HuH-7 (cell line): ENCODE measurements at regions not wholly inside any gene's neighbourhood (a gene's known extent, or its start where the extent isn't known, plus 50 kb on each side); places are given as distances from the start of the nearest gene placed in this dataset.

Experiments
- DNase-seq: peaks from one replicate; pipeline ENCODE4 v3.0.0; 2011; ENCODE audit warnings: low spot score

GRCh38 chr9:12874395-12874794 is 99.6 kb downstream of the LURAP1L start:
- DNase-seq: no peak

- no peak for DNase-seq
Observed at GRCh38 chr9:12875191-12875590, 100.4 kb downstream of the LURAP1L start.

- DNase-seq: no peak
Observed at GRCh38 chr9:12876872-12877271, 102.1 kb downstream of the LURAP1L start.

DNA sequence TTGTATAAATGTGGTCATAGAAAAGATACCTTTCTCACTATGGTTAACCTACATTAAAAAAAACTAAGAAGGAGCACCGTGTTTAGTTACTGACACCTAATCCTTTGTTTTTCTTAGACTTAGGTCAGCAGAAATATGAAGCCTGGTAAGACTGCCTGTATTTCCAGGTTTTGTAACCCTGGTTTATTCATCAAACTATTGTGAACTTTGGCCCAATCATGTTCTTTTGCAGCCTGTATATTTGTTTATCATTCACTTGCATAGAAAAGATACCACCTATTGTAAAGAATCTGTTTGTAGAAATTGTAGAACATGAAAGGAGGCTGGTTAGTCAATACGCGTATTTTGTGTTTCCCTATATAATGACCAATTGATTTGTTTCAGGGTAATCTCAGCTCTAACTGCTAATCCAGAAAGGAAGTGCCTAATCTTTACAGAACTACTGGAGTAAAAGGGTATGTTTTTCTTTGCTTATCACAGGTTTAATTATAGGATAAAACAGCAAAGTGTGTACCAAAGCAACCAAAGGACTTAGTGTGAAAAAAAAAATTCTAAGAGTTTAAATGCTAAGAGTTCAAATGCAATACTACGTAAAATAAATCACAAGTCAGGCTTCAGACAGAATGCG is 103.6 kb downstream of the LURAP1L start:
- DNase-seq: no peak

- no peak for DNase-seq
Observed at GRCh38 chr9:12879961-12880360, 105.1 kb downstream of the LURAP1L start.

DNA sequence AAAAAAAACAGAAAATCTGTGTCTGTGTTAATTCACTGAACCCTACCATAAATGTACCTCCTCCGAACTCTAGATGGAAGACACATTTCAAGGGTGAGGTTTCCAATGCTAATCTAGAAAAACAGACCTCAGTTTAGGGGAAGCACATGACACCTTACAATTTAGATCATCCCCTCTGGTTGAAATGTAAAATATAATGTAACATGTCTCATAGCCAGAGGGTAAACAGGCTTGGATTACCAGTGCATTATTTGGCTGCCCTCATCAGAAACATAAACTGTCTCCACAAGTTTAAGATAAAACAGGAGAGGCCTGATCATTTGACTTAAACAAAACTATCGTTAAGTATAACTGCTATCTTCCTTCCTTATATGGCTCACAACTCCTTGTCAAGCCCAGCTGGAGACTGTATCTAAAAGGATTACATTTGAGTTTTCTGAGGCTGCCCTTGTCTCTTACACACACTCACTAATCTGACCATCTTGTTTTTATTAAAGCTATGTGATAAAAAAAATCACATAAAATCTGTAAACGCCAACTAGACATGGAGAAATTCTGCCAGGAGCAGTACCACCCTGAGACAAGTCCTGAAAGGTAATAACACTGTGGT is 105.7 kb downstream of the LURAP1L start:
- no peak for DNase-seq

- no peak for DNase-seq
Observed at GRCh38 chr9:12882430-12882829, 107.6 kb downstream of the LURAP1L start.

- no peak for DNase-seq
Observed at GRCh38 chr9:12884736-12885395, 110.0 kb downstream of the LURAP1L start.

DNA sequence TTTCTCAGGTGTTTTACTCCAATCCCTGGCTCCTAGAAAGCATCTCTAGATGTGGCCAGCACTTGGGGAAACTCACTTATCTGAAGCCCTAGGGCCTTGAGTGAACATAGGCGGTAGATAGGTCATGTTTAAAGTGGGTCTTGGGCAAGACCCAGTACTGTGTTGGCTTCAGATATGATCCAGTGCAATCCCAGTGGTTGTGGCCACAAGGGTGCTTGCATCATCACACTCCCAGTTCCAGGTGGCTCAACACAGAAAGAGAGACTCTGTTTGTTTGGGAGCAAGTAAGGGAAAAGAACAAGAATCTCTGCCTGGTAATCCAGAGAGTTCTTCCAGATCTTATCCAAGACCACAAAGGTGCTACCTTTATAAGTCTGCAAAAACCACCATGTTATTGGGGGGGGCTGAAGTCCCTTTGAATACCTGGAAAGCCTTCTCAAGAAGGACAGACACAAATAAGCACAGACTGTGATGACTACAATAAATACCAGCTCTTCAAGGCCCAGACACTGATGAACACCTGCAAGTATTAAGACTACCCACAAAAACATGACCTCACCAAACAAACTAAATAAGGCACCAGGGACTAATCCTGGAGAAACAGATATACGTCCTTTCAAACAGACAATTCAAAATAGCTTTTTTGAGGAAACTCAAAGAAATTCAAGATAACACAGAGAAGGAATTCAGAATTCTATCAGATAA is 114.7 kb downstream of the LURAP1L start:
- DNase-seq: no peak

DNA sequence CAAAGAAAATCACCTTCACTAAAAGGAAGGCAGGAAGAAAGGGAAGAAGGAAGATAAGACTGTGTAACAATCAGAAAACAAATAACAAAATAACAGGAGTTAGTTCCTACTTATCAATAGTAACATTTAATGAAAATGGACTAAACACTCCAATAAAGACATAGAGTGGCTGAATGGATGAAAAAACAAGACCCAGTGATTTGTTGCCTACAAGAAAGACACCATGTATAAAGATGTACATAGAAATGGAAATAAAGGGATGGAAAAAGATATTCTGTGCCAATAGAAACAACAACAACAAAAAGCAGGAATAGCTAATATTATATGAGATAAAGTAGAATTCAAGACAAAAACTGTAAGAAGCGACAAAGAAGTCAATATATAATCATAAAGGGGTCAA is 116.8 kb downstream of the LURAP1L start:
- DNase-seq: no peak

GRCh38 chr9:12903316-12903715 is 128.5 kb downstream of the LURAP1L start:
- no peak for DNase-seq

GRCh38 chr9:12904261-12905000 is 129.6 kb downstream of the LURAP1L start:
- DNase-seq: no peak

GRCh38 chr9:12906646-12907045 is 131.8 kb downstream of the LURAP1L start:
- DNase-seq: no peak

GRCh38 chr9:12908895-12909294 is 134.1 kb downstream of the LURAP1L start:
- no peak for DNase-seq

DNA sequence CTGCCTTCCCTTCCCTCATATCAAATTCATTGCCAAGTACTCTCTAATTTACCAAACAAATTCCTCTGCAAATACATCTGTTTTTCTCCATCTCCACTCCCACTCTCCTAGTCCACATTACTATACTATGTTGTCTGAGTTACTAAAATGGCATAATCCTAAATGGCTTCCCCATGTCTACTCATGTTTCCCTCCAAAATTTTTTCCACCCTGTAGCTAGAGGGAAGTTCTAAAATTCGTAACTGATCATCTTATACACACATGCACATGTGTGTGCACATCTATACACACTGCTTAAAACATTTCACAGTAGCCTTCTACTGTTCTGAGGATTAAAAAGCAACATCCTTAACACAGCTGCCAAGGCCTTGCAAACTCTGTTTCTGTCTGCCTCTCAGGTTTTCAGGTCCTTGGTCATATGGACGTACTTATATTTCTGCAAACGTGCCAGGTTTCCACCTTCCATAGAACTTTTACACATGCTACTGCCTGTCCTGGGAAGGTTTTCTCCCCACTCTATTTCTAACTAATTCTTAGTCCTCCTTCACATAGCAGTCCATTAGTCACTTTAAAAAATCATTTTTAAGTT is 140.6 kb downstream of the LURAP1L start:
- no peak for DNase-seq

GRCh38 chr9:12916042-12916441 is 141.2 kb downstream of the LURAP1L start:
- peak; percentile 3 for DNase-seq

DNA sequence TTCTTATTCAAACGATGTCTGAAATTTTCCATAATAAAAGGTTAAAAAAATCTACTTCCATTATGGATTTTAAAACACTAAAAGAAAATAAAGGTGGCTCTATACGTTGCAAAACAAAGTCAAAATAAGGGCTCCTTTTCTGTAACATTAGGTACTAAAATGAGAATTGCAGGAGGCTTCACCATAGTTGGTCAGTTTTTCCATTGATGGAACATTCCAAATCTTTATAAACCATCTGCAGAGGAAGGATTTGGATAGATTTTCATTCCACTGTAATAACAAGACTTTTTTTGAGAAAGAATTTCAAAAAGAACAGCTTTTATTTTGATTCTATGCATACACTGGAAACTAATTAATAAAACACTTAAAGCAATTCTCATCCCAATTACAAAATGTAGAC is 145.6 kb downstream of the LURAP1L start:
- DNase-seq: no peak

DNA sequence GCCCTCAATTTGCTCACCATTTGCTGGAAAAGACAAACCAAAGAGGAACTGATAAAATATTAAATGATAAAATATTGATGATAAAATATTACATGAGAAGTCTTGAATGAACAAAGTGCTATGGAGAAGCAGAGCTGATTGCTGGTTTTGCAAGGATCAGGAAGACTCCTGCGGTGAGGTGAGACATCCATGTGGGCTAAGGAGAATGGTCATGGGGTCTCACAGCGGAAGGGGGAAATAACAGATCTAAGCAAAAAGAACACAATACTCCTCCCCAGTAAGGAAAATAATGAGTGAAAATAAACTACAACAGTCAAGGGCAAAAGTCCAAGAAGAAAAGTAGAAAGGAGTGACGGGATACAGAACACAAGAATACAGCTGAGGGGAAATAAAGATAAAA is 146.8 kb downstream of the LURAP1L start:
- no peak for DNase-seq

GRCh38 chr9:12922224-12922866 is 147.5 kb downstream of the LURAP1L start:
- DNase-seq: no peak

DNA sequence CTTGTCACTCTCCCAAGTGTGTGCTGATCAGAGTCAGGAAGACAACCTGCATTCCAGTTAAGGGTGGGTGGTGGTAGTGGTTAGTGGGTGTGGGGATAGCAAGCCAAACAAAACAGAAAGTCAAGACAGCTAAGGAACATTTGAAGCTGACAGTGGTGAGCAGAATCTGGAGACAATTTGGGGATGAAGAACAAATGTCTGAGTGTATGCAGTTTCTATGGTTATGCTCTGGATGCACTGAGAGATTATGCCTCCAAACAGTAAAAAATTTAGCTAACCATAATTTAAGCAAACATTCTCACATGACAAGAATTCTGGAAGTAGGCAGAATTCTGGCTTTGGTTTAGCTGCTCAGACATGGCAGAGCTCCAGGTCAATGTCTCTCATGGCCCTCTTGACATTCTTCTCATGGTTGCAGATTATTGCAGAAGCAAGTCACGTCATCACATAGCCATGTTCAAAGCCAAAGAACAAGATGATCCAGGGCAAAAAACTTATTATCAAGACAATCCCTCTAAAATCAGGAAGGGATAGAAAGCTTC is 148.7 kb downstream of the LURAP1L start:
- no peak for DNase-seq

DNA sequence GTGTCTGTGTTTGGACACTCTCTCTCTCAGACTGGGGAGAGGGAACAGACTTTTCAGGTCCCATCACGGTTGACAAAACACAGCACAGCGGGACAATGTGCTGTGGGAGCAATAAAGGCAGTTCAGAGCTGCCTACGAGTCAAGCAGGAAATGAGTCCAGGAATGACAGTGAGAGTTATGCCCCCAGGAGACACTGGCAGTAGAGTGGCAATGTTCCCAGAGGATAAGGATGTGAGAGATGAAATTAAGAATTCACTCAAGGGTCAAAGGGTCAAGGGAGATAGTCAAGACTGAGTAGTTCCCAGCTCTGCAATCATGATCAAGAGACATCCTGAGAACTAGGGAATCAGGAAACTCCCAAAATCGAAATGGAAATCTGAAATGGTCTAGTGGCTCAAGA is 156.1 kb downstream of the LURAP1L start:
- no peak for DNase-seq
